ENCODE measurements at regions not wholly inside any gene's neighbourhood (a gene's known extent, or its start where the extent isn't known, plus 50 kb on each side); places are given as distances from the start of the nearest gene placed in this dataset.

- WGBS, 2 donors = 73% methylated on average over 2 of the region's 2 CpGs
- Histone ChIP-seq H3K4me3 (no peak overlapping the region), H3K27me3 (no peaks in the 10 kb centered on the region), H3K36me3 (no peaks in the 10 kb centered on the region), H3K9me3 (no peaks in the 10 kb centered on the region), H3K27ac (no peak overlapping the region), H3K4me1 (no peaks in the 10 kb centered on the region)
- no peak for DNase-seq
- TF ChIP-seq, protein P1, sequence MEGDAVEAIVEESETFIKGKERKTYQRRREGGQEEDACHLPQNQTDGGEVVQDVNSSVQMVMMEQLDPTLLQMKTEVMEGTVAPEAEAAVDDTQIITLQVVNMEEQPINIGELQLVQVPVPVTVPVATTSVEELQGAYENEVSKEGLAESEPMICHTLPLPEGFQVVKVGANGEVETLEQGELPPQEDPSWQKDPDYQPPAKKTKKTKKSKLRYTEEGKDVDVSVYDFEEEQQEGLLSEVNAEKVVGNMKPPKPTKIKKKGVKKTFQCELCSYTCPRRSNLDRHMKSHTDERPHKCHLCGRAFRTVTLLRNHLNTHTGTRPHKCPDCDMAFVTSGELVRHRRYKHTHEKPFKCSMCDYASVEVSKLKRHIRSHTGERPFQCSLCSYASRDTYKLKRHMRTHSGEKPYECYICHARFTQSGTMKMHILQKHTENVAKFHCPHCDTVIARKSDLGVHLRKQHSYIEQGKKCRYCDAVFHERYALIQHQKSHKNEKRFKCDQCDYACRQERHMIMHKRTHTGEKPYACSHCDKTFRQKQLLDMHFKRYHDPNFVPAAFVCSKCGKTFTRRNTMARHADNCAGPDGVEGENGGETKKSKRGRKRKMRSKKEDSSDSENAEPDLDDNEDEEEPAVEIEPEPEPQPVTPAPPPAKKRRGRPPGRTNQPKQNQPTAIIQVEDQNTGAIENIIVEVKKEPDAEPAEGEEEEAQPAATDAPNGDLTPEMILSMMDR (IDR thresholded peaks at IDR 0.05) = no peak
- no peak for TF ChIP-seq POLR2A (IDR thresholded peaks at IDR 0.05)
- intact Hi-C loops (cut with DNase I) = no loop called here
Observed at GRCh38 chr1:79617777-79618176, 611.2 kb upstream of the ADGRL4 start.

- no peak for TF ChIP-seq POLR2A (IDR thresholded peaks at IDR 0.05)
- TF ChIP-seq, protein P1 (IDR thresholded peaks at IDR 0.05) = no peak
- 20 to 39% methylated on average over 2 of the region's 2 CpGs for WGBS, 2 donors
- intact Hi-C loops (cut with DNase I) = no loop called here
Observed at GRCh38 chr1:79614762-79615161, 608.2 kb upstream of the ADGRL4 start.

GRCh38 chr1:79614106-79614505 is 607.6 kb upstream of the ADGRL4 start:
- H3K4me1 ChIP-seq = no peaks in the 10 kb centered on the region
- no peak overlapping the region for H3K4me3 ChIP-seq
- DNase-seq = no peak
- intact Hi-C loops (cut with DNase I) = no loop called here
- H3K36me3 ChIP-seq = no peaks in the 10 kb centered on the region
- no peaks in the 10 kb centered on the region for H3K27me3 ChIP-seq
- H3K27ac ChIP-seq = no peak overlapping the region
- TF ChIP-seq POLR2A (IDR thresholded peaks at IDR 0.05) = no peak
- TF ChIP-seq, protein P1 (IDR thresholded peaks at IDR 0.05) = no peak
- H3K9me3 ChIP-seq = no peaks in the 10 kb centered on the region

More at GRCh38 chr1:79614762-79615161, 608.2 kb upstream of the ADGRL4 start:
- Histone ChIP-seq H3K4me3 (no peak overlapping the region), H3K27ac (no peak overlapping the region), H3K4me1 (no peaks in the 10 kb centered on the region), H3K9me3 (no peaks in the 10 kb centered on the region), H3K27me3 (no peaks in the 10 kb centered on the region), H3K36me3 (no peaks in the 10 kb centered on the region)
- no peak for DNase-seq

DNA sequence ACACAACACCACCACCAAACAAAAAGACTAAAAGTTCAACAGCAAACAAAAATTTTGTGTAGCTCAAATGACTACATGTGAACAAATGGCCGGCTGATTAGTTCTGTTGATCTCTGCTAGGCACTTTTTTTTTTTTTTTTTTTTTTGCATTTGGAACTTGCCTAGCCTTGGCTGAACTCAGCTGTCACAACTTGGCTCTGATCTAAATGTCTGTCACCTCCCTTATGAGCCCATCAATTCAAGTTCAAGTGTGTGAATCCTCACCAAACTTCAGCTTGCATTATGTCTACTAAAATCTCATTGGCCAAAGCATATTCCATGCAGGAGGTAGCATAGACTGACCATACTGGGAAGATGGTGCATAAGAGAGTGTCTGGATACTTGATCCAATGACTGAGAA is 606.5 kb upstream of the ADGRL4 start:
- TF ChIP-seq, protein P1 (IDR thresholded peaks at IDR 0.05) = no peak
- TF ChIP-seq POLR2A (IDR thresholded peaks at IDR 0.05) = no peak
- no peak for DNase-seq
- Histone ChIP-seq H3K36me3 (no peaks in the 10 kb centered on the region), H3K4me3 (no peak overlapping the region), H3K27ac (no peak overlapping the region), H3K9me3 (no peaks in the 10 kb centered on the region), H3K4me1 (no peaks in the 10 kb centered on the region), H3K27me3 (no peaks in the 10 kb centered on the region)
- WGBS, 2 donors = 48 to 94% methylated on average over 1 of the region's 1 CpG
- intact Hi-C loops (cut with DNase I) = no loop called here

DNA sequence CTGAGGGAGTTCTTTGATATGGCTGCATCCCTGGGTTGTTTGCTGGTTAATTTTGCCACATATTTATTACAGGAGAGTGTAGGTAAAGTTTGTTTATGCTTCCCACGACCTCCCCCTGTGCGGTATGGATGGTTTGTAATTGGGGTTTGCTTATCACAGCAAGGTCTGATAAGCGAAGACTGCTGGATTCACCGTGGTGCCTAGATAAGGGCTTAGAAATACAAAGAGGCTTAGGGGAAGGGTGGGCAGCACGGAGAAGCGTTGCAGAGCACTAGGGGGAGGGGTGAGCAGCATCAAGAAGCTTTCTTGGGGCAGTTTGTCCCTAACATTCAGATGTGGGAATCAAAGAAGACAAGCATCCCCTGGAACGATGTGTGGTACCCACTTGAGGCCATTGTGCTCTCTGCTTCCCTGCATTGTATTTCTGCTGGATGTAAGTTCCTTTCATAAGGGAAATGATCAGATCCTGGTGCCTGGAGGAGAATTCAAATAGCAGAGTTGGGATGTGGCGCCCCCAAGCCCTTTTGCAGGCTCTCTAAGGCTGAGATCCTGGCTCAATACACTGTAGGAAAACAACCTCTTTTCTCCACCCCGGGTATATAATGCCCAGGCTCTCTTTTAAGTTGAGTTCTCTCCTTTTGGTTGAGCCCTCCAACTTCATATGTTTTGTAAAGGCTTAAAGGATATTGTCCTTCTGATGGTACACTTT is 598.1 kb upstream of the ADGRL4 start:
- TF ChIP-seq POLR2A (IDR thresholded peaks at IDR 0.05) = no peak
- TF ChIP-seq, protein P1 (IDR thresholded peaks at IDR 0.05) = no peak
- H3K36me3 ChIP-seq = no peaks in the 10 kb centered on the region
- no peak for DNase-seq
- H3K27me3 ChIP-seq = no peaks in the 10 kb centered on the region
- intact Hi-C loops (cut with DNase I) = no loop called here
- no peaks in the 10 kb centered on the region for H3K9me3 ChIP-seq
- no peak overlapping the region for H3K27ac ChIP-seq
- no peak overlapping the region for H3K4me3 ChIP-seq
- WGBS, 2 donors = 26 to 37% methylated on average over 8 to 9 of the region's 9 CpGs
- H3K4me1 ChIP-seq = no peaks in the 10 kb centered on the region
